ENCODE measurements at regions not wholly inside any gene's neighbourhood (a gene's known extent, or its start where the extent isn't known, plus 50 kb on each side); places are given as distances from the start of the nearest gene placed in this dataset.

DNA sequence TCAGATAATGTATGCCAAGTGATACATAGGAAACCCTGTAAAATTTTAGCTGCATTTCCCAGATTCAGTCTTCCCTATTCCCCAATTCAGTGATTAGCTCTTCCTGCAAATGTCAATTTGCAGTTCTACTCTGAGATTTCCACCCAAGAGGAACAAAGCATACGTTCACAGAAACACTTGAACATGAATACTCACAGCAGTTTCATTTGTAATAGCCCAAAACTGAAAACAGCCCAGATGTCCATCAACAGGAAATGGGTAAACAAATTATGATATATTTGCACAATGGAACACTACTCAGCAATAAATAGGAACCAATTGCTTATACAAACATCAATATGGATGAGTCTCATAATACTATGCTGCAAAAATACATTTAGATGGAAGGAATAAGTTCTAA, 194.2 kb downstream of the GXYLT1 start:
- H3K79me1 ChIP-seq (ENCODE audit: low read depth in 1 of 2, low read length in 2 of 2): no peaks in the 10 kb centered on the region
- no peak overlapping the region for H3K9ac ChIP-seq (ENCODE audit: low read depth, low read length)
- no peak overlapping the region for H4K5ac ChIP-seq (ENCODE audit: low read depth, low read length)
- no peaks in the 10 kb centered on the region for H3K9me1 ChIP-seq (ENCODE audit: insufficient read depth, low read length)
- H3K4me2 ChIP-seq (ENCODE audit: low read depth, low read length): no peak overlapping the region
- no peak overlapping the region for H3K56ac ChIP-seq (ENCODE audit: extremely low read depth, insufficient read depth, low read length)
- H3K27me3 ChIP-seq (ENCODE audit: control insufficient read depth, insufficient read depth, low read length): no peaks in the 10 kb centered on the region
- H2BK20ac ChIP-seq (ENCODE audit: low read depth, low read length): no peak overlapping the region
- TF ChIP-seq BHLHE40 (IDR thresholded peaks at IDR 0.05; ENCODE audit: low read depth, low read length) (no peak), NFE2L2 (IDR thresholded peaks at IDR 0.05; ENCODE audit: low read depth, low read length) (no peak), MXI1 (IDR thresholded peaks at IDR 0.05; ENCODE audit: borderline replicate concordance, low read depth, low read length) (no peak), MAFK (IDR thresholded peaks at IDR 0.05; ENCODE audit: low read depth, low read length) (no peak), RAD21 (IDR thresholded peaks at IDR 0.05; ENCODE audit: low read length) (no peak)
- TF ChIP-seq, protein P1, sequence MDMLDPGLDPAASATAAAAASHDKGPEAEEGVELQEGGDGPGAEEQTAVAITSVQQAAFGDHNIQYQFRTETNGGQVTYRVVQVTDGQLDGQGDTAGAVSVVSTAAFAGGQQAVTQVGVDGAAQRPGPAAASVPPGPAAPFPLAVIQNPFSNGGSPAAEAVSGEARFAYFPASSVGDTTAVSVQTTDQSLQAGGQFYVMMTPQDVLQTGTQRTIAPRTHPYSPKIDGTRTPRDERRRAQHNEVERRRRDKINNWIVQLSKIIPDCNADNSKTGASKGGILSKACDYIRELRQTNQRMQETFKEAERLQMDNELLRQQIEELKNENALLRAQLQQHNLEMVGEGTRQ (IDR thresholded peaks at IDR 0.05; ENCODE audit: low read depth, low read length): no peak
- TF ChIP-seq, protein P2, sequence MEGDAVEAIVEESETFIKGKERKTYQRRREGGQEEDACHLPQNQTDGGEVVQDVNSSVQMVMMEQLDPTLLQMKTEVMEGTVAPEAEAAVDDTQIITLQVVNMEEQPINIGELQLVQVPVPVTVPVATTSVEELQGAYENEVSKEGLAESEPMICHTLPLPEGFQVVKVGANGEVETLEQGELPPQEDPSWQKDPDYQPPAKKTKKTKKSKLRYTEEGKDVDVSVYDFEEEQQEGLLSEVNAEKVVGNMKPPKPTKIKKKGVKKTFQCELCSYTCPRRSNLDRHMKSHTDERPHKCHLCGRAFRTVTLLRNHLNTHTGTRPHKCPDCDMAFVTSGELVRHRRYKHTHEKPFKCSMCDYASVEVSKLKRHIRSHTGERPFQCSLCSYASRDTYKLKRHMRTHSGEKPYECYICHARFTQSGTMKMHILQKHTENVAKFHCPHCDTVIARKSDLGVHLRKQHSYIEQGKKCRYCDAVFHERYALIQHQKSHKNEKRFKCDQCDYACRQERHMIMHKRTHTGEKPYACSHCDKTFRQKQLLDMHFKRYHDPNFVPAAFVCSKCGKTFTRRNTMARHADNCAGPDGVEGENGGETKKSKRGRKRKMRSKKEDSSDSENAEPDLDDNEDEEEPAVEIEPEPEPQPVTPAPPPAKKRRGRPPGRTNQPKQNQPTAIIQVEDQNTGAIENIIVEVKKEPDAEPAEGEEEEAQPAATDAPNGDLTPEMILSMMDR (conservative IDR thresholded peaks at IDR 0.05; ENCODE audit: low read depth, low read length): no peak
- no peak overlapping the region for H2BK5ac ChIP-seq (ENCODE audit: low read depth, low read length, poor library complexity, severe bottlenecking)
- no peak overlapping the region for H2AFZ ChIP-seq (replicated peaks; ENCODE audit: low read length, poor library complexity)
- in situ Hi-C loops (cut with MboI; ENCODE audit: low sequenced_read_pairs): no loop called here
- no peak overlapping the region for H2AK5ac ChIP-seq (ENCODE audit: low read depth, low read length)
- no peak overlapping the region for H3K18ac ChIP-seq (ENCODE audit: low read depth, low read length)
- no TSS peak for BruUV-seq (replicated peaks)
- H3K27ac ChIP-seq (ENCODE audit: insufficient read depth, low read length): no peak overlapping the region
- no peak for ATAC-seq (ENCODE audit: low read depth)
- DNase-seq: no peak
- no peaks in the 10 kb centered on the region for H3K36me3 ChIP-seq (ENCODE audit: control insufficient read depth, insufficient read depth, low read length)
- ChIA-PET CTCF (no interaction called here), POLR2A (ENCODE audit: unreplicated experiment) (no interaction called here)
- H3K23ac ChIP-seq (ENCODE audit: low read depth, low read length): no peak overlapping the region
- no peak overlapping the region for H4K8ac ChIP-seq (ENCODE audit: low read depth in 2 of 2, low read length in 2 of 2)
- H3K14ac ChIP-seq (replicated peaks; ENCODE audit: low read depth, low read length): no peak overlapping the region
- H4K20me1 ChIP-seq (ENCODE audit: insufficient read depth, low read length): no peaks in the 10 kb centered on the region
- no peaks in the 10 kb centered on the region for H3K4me1 ChIP-seq (ENCODE audit: control insufficient read depth, insufficient read depth, low read length)
- H4K91ac ChIP-seq (ENCODE audit: insufficient read depth, low read depth, low read length): no peak overlapping the region
- H2BK120ac ChIP-seq (ENCODE audit: low read depth, low read length): no peak overlapping the region
- dilution Hi-C loops (cut with HindIII; ENCODE audit: low sequenced_read_pairs, unreplicated experiment): no loop called here
- no peak overlapping the region for H2AK9ac ChIP-seq (replicated peaks; ENCODE audit: low read depth, low read length, poor library complexity)
- H3K4me3 ChIP-seq (ENCODE audit: insufficient read depth, low read depth, low read length): no peak overlapping the region
- WGBS, 2 experiments (ENCODE audit: extremely low coverage in 2 of 2, insufficient read length in 1 of 2): no CpG with 5 or more reads among the region's 1 CpG
- intact Hi-C loops (cut with micrococcal nuclease): no loop called here
- H2BK15ac ChIP-seq (ENCODE audit: low read depth, low read length): no peak overlapping the region
- no peak overlapping the region for H3K4ac ChIP-seq (ENCODE audit: low read depth, low read length)
- H3K9me3 ChIP-seq (ENCODE audit: control insufficient read depth, insufficient read depth, low read length): no peaks in the 10 kb centered on the region

Data from IMR-90 (cell line).